22Rv1 (cell line): ENCODE measurements at regions not wholly inside any gene's neighbourhood (a gene's known extent, or its start where the extent isn't known, plus 50 kb on each side); places are given as distances from the start of the nearest gene placed in this dataset.

Experiments used
- ZFX ChIP-seq: fragments of 450-650 bp; IDR thresholded peaks from 2 replicates; pipeline ENCODE4 v1.6.1; 2017; ENCODE audit warnings: antibody characterized with exemption, borderline replicate concordance
- TF ChIP-seq, protein P1 (sequence below): fragments of 450-650 bp; IDR thresholded peaks from 2 replicates; pipeline ENCODE4 v1.5.1; 2017; ENCODE audit warnings: mild to moderate bottlenecking

DNA sequence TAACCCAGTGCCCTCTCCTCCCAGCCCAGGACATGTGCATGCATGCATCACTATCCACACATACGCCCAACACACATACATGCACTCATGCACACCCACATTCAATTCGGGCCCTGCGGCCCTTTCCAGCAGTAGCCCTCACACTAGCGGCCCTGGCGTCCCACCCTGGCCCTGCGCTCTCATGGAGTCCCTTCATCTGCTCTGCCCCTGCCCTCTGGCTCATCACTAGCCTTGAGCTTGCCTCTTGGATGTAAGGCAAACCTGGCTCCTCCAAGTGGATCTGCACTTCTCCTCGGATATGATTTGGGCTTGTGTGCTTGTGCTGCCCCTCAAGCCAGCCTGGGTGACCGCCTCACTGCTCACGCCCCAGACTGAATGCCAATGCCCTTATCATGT, 147.2 kb downstream of the SEC61B start:
- TF ChIP-seq, protein P1, sequence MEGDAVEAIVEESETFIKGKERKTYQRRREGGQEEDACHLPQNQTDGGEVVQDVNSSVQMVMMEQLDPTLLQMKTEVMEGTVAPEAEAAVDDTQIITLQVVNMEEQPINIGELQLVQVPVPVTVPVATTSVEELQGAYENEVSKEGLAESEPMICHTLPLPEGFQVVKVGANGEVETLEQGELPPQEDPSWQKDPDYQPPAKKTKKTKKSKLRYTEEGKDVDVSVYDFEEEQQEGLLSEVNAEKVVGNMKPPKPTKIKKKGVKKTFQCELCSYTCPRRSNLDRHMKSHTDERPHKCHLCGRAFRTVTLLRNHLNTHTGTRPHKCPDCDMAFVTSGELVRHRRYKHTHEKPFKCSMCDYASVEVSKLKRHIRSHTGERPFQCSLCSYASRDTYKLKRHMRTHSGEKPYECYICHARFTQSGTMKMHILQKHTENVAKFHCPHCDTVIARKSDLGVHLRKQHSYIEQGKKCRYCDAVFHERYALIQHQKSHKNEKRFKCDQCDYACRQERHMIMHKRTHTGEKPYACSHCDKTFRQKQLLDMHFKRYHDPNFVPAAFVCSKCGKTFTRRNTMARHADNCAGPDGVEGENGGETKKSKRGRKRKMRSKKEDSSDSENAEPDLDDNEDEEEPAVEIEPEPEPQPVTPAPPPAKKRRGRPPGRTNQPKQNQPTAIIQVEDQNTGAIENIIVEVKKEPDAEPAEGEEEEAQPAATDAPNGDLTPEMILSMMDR: no peak
- TF ChIP-seq ZFX: no peak
